ENCODE measurements at regions not wholly inside any gene's neighbourhood (a gene's known extent, or its start where the extent isn't known, plus 50 kb on each side); places are given as distances from the start of the nearest gene placed in this dataset.

DNA sequence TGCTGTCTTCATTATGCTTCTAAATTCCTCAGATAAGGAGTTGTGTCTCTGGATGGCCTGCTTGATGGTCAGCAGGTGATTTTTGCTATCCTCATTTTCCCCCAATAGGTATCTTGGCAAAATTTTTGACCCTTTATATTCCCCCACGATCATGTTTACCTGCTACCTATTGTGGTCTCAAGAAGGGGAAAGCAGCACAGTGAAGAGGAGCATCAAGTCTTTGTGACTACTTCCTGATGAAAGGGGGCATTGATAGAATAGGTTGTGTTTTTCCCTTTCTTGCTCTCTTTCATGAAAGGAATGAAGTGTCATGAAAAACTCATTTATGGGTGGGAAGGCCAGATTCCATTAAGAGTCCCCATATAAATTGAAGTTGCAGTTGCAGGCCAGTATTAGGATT is 153.8 kb downstream of the KLF8 start:
- TF ChIP-seq TAF1 (IDR thresholded peaks at IDR 0.05; ENCODE audit: borderline replicate concordance, low read depth, low read length), result no peak
- TF ChIP-seq SP1 (IDR thresholded peaks at IDR 0.05; ENCODE audit: low read depth, low read length), result no peak
- no peak for TF ChIP-seq FOXK2 (IDR thresholded peaks at IDR 0.05)

All from GM12878 (cell line).